ENCODE measurements at regions not wholly inside any gene's neighbourhood (a gene's known extent, or its start where the extent isn't known, plus 50 kb on each side); places are given as distances from the start of the nearest gene placed in this dataset.
"Not testable (repeated sequence)": the region's sequence is repeated elsewhere in the genome, so short reads cannot be mapped to it uniquely, and the experiment has no call there.

DNA sequence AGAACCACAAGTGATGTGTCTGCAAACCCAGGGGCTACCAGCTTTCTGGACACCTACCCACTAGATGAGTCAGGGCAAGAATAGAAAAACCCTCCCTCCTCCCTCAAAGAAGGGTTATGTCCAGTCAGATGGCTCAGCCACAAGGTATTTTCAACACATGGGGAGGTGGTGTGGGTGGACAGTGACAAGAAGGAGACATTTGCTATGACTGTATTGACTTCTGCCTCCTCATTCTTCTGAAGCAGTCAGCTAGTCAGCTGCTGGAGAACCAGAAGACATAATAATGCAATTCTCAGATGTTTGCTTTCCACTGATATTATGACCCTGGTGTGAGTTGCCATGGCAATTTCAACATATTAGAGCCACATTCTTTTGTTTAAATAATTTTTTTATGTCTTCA, 66.7 kb upstream of the GOLGA8B start:
- DNase-seq, result no peak

DNA sequence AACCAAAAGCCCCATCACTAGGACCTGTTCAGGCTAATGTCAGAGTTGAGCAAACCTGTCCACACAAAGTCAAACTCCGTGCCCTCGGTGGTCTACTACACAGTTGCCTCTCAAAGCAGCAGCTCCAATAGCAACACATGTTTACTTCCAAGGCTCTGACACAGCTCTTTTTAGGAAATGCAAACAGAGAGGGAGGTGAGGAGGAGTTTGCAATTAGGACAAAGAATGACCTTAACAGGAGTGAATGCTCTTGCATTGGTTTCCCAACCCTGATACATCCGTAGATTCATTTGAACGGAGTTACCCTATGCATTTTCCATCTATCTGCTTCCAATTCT, 64.8 kb upstream of the GOLGA8B start:
- no peak for DNase-seq

DNA sequence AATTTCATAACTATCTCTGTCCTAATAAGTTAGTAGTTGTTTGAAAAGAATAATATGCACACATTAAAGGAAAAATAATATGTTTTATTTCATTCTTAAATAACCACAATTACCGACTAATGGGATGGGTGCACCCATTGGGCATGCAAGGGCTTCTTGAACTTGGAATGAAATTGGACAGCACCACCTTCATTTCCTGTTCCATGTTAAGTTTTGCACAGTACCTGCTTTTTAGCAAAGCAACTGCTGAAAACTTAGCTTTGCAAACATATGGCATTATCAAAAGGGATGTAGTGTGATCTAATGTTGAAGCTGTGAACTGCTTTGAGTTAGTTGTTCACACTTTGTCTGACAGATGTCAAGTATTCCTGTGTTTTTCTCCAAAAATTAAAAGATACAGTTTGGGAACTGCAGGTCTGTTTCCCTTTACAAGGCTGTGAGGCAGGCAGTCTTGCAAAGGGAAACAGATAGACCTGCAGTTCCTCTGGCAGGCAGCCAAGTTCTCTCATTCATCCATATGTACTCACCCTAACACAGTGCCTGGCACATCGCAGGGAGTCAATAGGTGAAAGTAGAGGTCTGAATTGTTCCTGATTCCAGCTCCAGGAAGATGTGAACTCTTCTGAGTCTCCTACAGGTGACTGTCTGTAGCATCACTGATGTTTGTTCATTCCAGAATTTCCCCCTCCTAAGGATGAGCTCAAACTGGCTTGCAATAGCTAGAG, 64.3 kb upstream of the GOLGA8B start:
- DNase-seq, result peak; percentile 25

GRCh38 chr15:34646918-34647317, 63.5 kb upstream of the GOLGA8B start:
- no peak for DNase-seq

DNA sequence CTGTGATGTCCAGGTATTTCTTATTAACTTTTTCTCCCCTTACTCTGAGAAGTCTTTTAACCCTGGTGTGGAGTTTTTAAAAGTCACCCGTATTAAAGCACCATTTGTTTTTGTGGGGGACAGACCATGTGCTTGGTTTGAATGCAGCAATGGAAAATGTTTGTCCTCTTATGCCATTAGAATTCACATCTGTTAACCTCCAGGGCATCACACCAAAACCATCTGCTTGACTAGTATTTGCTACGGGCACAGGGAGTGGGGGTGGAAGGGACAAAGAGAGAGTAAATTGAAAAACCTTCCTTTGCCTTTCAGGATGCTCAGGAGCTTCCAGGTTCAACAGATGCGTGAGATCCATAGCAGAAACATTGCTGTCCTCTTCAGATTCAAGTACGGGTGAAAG, 61.4 kb upstream of the GOLGA8B start:
- DNase-seq, result no peak

- peak; percentile 6 for DNase-seq
Measured at GRCh38 chr15:34644061-34644460, 60.6 kb upstream of the GOLGA8B start.

- no peak for DNase-seq
Measured at GRCh38 chr15:34642247-34642646, 58.8 kb upstream of the GOLGA8B start.

- DNase-seq, result no peak
Measured at GRCh38 chr15:34640661-34641060, 57.2 kb upstream of the GOLGA8B start.

GRCh38 chr15:34637305-34637704, 53.9 kb upstream of the GOLGA8B start:
- no peak for DNase-seq

GRCh38 chr15:34633602-34634001, 50.2 kb upstream of the GOLGA8B start:
- DNase-seq, result not testable (repeated sequence)
